Lower lobe of right lung (tissue), 2 donors: ENCODE measurements at regions not wholly inside any gene's neighbourhood (a gene's known extent, or its start where the extent isn't known, plus 50 kb on each side); places are given as distances from the start of the nearest gene placed in this dataset.

Experiments used
- ATAC-seq, 2 donors: fragments of 200-7000 bp; cut with Tn5 transposase; one replicate each; pipeline ENCODE4 v1.9.1; 2020 to 2022; ENCODE audit warnings: mild to moderate bottlenecking in 2 of 2, moderate library complexity in 2 of 2
- DNase-seq: peaks from one replicate; pipeline ENCODE4 v3.0.0-alpha.2; 2020
- H3K27ac ChIP-seq: fragments of 200-600 bp; one replicate; pipeline ENCODE4 v1.8.0; 2022
- H3K27me3 ChIP-seq: fragments of 200-600 bp; one replicate; pipeline ENCODE4 v1.8.0; 2022; ENCODE audit warnings: low read depth
- H3K36me3 ChIP-seq: fragments of 200-600 bp; one replicate; pipeline ENCODE4 v1.8.0; 2022; ENCODE audit warnings: mild to moderate bottlenecking
- H3K4me1 ChIP-seq: fragments of 200-600 bp; one replicate; pipeline ENCODE4 v1.8.0; 2022
- H3K4me3 ChIP-seq: fragments of 200-600 bp; one replicate; pipeline ENCODE4 v1.8.0; 2022; ENCODE audit warnings: mild to moderate bottlenecking
- H3K9me3 ChIP-seq: fragments of 200-600 bp; one replicate; pipeline ENCODE4 v1.8.0; 2022
- CTCF ChIP-seq: fragments of 200-600 bp; IDR thresholded peaks from one replicate; pipeline ENCODE4 v1.8.0; 2022; ENCODE audit warnings: antibody characterized with exemption, mild to moderate bottlenecking
- intact Hi-C: fragments of 100-400 bp; cut with DNase I; formaldehyde crosslinking; loops from one replicate; pipeline ENCODE4 v1.11.0; 2022
- donor health status: DM: no; HTN: yes; CAD: no; lungs with severe emphysema.

GRCh38 chr15:66894363-66894762 lies 171.0 kb upstream of the SMAD3 start:
- H3K4me3 ChIP-seq: no peak overlapping the region
- no peak for DNase-seq
- no peaks in the 10 kb centered on the region for H3K27me3 ChIP-seq
- H3K4me1 ChIP-seq: no peaks in the 10 kb centered on the region
- no peak for ATAC-seq
- no peaks in the 10 kb centered on the region for H3K36me3 ChIP-seq
- no peak overlapping the region for H3K27ac ChIP-seq
- H3K9me3 ChIP-seq: peaks cover 3% of the 10 kb centered on the region
- intact Hi-C loops: no loop called here
- no peak for TF ChIP-seq CTCF

DNA sequence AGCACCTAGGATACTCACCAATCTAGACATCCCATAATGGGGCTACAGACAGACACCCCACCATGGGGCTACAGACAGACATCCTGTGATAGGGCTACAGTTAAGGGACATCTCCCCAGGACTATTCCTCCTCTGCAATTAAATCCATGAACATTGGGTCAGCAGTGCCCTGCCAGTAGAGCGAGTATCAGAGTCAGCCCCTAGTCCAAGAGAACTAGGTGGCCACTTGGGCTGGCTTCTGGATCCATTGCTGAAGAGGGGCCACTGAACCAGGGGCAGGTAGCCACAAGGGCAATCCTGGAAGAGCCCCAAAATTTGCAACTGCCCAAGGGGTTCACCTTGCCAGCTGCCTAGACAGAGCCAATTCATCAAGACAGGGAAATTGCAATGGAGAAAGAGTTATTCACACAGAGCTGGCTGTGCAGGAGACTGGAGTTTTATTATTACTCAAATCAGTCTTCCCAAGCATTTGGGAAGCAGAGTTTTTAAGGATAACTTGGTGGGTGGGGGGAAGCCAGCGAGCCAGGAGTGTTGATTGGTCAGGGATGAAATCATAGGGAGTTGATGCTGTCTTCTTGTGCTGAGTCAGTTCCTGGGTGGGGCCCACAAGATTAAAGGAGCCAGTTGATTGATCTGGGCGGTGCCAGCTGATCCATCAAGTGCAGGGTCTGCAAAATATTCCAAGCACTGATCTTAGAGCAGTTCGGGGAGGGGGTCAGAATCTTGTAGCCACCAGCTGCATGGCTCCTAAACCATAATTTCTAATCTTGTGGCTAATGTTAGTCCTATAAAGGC lies 170.2 kb upstream of the SMAD3 start:
- no peak overlapping the region for H3K27ac ChIP-seq
- ATAC-seq (no peak), DNase-seq (no peak)
- H3K4me3 ChIP-seq: no peak overlapping the region
- intact Hi-C loops: no loop called here
- H3K36me3 ChIP-seq: no peaks in the 10 kb centered on the region
- no peaks in the 10 kb centered on the region for H3K4me1 ChIP-seq
- TF ChIP-seq CTCF: no peak
- H3K9me3 ChIP-seq: no peaks in the 10 kb centered on the region
- no peaks in the 10 kb centered on the region for H3K27me3 ChIP-seq

DNA sequence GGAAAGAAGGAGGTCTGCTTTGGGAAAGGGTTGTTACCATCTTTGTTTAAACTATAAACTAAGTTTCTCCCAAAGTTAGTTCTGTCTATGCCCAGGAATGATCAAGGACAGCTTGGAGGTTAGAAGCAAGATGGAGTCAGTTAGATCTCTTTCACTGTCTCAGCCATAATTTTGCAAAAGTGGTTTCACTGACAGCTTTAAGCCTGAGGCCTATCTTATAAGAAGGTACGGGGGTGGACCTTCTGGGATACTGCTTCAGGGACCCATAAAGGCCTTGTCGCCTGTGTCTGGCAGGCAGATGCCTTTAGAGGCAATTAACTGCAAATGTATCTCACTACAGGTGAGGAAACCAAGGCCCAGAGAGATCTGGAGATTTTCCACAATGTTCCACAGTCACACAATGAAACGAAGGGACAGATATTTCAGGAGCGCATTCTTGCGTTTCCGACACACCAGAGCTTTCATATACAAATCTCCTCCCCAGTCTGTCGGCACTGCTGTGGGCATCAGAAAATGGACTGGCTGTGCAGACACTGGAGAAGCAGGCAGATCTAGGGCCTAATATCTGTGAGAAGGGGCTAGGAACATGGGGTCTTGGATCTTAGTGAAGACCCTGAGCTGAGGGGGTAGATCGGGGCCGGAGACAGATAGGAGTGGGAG lies 169.5 kb upstream of the SMAD3 start:
- no peaks in the 10 kb centered on the region for H3K36me3 ChIP-seq
- H3K27ac ChIP-seq: no peak overlapping the region
- ATAC-seq: no peak
- H3K4me1 ChIP-seq: no peaks in the 10 kb centered on the region
- no peak for DNase-seq
- no peak overlapping the region for H3K4me3 ChIP-seq
- no peaks in the 10 kb centered on the region for H3K9me3 ChIP-seq
- intact Hi-C loops: no loop called here
- H3K27me3 ChIP-seq: no peaks in the 10 kb centered on the region
- TF ChIP-seq CTCF: no peak

DNA sequence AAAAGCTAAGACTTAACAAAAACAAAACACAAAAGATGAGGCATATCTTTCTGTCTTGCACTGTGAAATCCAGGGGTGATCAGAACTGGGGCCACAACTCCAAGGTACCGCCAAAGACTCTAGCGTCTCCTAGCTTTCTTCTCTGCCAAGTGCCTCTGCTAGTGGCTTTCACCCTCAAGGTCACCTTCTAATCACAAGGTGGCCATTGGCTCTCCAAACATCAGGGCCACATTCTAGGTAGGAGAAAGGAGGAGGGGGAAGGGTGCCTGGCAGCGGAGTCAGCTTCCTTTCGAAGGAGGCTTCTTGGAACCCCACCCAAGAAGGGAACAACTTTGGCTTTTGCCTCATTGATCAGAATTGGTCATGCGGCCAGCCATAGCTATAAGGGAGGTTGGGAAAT lies 168.8 kb upstream of the SMAD3 start:
- intact Hi-C loops: no loop called here
- DNase-seq: no peak
- no peak for ATAC-seq

DNA sequence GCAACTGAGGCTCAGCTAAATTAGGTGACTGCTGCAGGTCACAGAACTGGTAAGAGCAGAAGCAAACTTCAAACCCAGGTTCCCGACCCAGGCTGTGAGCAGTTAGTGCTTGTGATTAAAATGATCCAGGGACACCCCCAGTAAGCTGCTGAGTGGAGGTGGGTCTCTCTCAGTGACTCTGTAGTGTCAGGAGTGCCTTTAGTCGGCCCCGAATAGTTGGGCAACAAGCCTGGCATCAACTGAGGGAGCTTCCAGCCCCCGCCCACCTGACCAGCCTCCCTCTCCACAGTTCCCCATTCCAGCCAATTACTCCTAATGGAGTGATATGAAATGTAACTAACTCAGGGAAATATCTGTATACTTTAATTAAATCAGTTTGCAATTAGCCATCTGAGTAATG lies 168.0 kb upstream of the SMAD3 start:
- intact Hi-C loops: no loop called here
- no peak for TF ChIP-seq CTCF
- Histone ChIP-seq H3K4me1 (peaks cover 4% of the 10 kb centered on the region), H3K36me3 (no peaks in the 10 kb centered on the region), H3K27me3 (no peaks in the 10 kb centered on the region), H3K27ac (no peak overlapping the region), H3K9me3 (no peaks in the 10 kb centered on the region), H3K4me3 (no peak overlapping the region)
- ATAC-seq: no peak
- no peak for DNase-seq

More for the DNA sequence above, 168.8 kb upstream of the SMAD3 start:
- Histone ChIP-seq H3K9me3 (no peaks in the 10 kb centered on the region), H3K27ac (no peak overlapping the region), H3K4me3 (no peak overlapping the region), H3K4me1 (peaks cover 1% of the 10 kb centered on the region), H3K36me3 (no peaks in the 10 kb centered on the region), H3K27me3 (no peaks in the 10 kb centered on the region)
- no peak for TF ChIP-seq CTCF
